Amygdala (tissue), 56 donors: ENCODE measurements at regions not wholly inside any gene's neighbourhood (a gene's known extent, or its start where the extent isn't known, plus 50 kb on each side); places are given as distances from the start of the nearest gene placed in this dataset.
"Not testable (repeated sequence)": the region's sequence is repeated elsewhere in the genome, so short reads cannot be mapped to it uniquely, and the experiment has no call there.

Source experiments
- DNase-seq, 56 donors: peaks; one replicate each; lab custom pipeline; 2025; lab: John Stamatoyannopoulos, UW

GRCh38 chr1:239126884-239127283 lies 259.5 kb upstream of the CHRM3 start:
- DNase-seq: peak in 15 of 56 donors; percentile 1 to 62 (median 11)

- DNase-seq: no peak
Measured at GRCh38 chr1:239125893-239126292, 260.5 kb upstream of the CHRM3 start.

GRCh38 chr1:239125027-239125426 lies 261.3 kb upstream of the CHRM3 start:
- no peak for DNase-seq

GRCh38 chr1:239123260-239123659 lies 263.1 kb upstream of the CHRM3 start:
- no peak for DNase-seq

- DNase-seq: peak in 1 of 56 donors; percentile 4
Measured at GRCh38 chr1:239112101-239112935, 274.1 kb upstream of the CHRM3 start.

GRCh38 chr1:239107676-239108075 lies 278.7 kb upstream of the CHRM3 start:
- DNase-seq: no peak

GRCh38 chr1:239106689-239107088 lies 279.7 kb upstream of the CHRM3 start:
- not testable (repeated sequence) for DNase-seq

- DNase-seq: no peak
Measured at GRCh38 chr1:239098400-239099037, 287.8 kb upstream of the CHRM3 start.

- no peak for DNase-seq
Measured at GRCh38 chr1:239091537-239091936, 294.8 kb upstream of the CHRM3 start.

- DNase-seq: no peak
Measured at GRCh38 chr1:239084459-239085080, 301.8 kb upstream of the CHRM3 start.

- DNase-seq: not testable (repeated sequence)
Measured at GRCh38 chr1:239081947-239082346, 304.4 kb upstream of the CHRM3 start.

- DNase-seq: no peak
Measured at GRCh38 chr1:239067480-239067879, 318.9 kb upstream of the CHRM3 start.

- DNase-seq: no peak
Measured at GRCh38 chr1:239067058-239067457, 319.3 kb upstream of the CHRM3 start.

GRCh38 chr1:239061770-239062169 lies 324.6 kb upstream of the CHRM3 start:
- DNase-seq: no peak

- DNase-seq: no peak
Measured at GRCh38 chr1:239058190-239058589, 328.2 kb upstream of the CHRM3 start.

GRCh38 chr1:239056940-239057339 lies 329.4 kb upstream of the CHRM3 start:
- no peak for DNase-seq

GRCh38 chr1:239053279-239053678 lies 333.1 kb upstream of the CHRM3 start:
- no peak for DNase-seq

- DNase-seq: no peak
Measured at GRCh38 chr1:239049571-239049970, 336.8 kb upstream of the CHRM3 start.

- DNase-seq: no peak
Measured at GRCh38 chr1:239044829-239045228, 341.5 kb upstream of the CHRM3 start.

GRCh38 chr1:239040523-239040922 lies 345.8 kb upstream of the CHRM3 start:
- peak in 2 of 56 donors; percentile 13 to 26 for DNase-seq

- no peak for DNase-seq
Measured at GRCh38 chr1:239031310-239031709, 355.1 kb upstream of the CHRM3 start.
